ENCODE measurements at regions not wholly inside any gene's neighbourhood (a gene's known extent, or its start where the extent isn't known, plus 50 kb on each side); places are given as distances from the start of the nearest gene placed in this dataset.

DNA sequence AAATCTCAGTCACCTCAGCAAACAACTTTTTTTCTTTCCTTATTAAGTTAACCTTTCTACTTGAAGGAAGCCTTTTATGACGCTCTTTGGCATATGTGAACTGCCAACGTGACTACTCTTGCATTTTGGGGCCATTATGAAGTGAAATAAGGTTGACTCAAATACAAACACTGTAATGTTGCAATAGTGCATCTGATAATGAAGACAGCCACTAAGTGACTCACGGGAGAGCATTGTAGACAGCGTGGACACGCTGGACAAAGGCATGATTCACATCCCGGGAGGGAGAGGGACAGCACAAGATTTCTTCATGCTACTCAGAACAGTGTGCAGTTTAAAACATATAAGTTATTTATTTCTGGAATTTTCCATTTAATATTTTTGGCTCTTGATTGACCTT, 560.8 kb downstream of the ETS1 start:
- H3K27ac ChIP-seq, result peak overlapping the region; percentile 84
- peak; percentile 83 for DNase-seq (ENCODE audit: low read depth, low spot score)

DNA sequence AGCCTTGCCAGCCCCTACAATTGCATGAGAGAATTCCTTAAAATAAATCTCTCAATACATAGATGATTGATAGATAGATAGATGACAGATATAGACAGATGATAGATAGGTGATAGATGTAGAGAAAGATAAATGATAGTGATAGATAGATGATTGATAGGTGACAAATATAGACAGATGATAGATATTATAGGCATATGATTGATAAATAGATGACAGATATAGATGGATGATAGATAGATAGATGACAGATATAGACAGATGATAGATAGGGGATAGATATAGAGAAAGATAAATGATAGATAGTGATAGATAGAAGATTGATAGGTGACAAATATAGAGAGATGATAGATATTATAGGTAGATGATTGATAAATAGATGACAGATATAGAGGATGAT, 564.6 kb downstream of the ETS1 start:
- no peak for DNase-seq (ENCODE audit: low read depth, low spot score)

DNA sequence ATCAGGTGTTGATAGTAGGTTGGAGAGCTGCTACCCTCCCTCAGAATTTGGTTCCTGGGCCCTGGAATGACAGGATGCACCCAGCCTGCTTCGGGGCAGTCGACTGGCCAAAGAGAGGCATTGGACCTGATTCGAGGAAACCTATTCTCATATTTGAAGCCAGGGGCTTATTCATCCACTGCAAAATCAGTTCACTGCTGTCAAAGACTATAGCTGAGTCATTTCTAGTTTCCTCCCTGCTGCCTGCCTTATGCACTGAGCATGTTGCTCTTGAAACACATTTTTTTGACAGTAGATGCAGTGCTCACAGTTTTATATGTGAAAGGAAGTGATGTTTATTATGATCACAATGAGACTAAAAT, 565.4 kb downstream of the ETS1 start:
- no peak for DNase-seq (ENCODE audit: low read depth, low spot score)

More for the DNA sequence above, 564.6 kb downstream of the ETS1 start:
- no peak overlapping the region for H3K27ac ChIP-seq

DNA sequence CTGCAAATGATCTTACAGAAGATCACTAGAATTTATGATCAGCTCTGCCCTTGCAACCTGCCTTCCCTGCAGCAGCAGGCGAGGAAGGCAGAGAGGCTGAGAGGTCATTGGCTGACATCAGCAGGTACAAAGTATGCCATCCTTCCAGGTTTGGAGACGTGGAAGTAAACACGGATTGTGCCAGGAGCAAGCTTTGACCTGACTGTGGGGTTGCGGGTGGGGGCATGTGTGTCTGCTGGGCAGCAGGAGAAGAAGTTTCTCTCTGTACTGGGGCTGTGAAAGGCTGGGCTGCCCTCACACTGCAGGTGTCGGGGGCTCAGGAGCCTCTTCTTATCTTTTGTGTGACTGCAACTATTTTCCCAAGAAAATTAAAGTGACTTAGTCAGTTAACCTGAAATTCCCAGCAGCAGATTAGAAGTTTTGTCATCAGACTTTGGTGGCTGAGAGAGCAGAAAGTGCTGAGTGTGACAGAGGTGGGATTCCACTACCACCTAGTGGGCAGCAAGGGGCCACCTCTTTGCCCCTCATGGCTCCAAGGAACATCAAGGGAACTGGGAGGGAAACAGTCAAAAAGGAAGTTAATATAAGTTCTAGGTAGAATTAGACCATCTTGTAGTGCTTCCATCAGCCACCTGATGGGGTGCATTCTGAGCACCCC, 565.9 kb downstream of the ETS1 start:
- no peak for DNase-seq (ENCODE audit: low read depth, low spot score)
- H3K27ac ChIP-seq, result no peak overlapping the region

More for the DNA sequence above, 565.4 kb downstream of the ETS1 start:
- no peak overlapping the region for H3K27ac ChIP-seq

DNA sequence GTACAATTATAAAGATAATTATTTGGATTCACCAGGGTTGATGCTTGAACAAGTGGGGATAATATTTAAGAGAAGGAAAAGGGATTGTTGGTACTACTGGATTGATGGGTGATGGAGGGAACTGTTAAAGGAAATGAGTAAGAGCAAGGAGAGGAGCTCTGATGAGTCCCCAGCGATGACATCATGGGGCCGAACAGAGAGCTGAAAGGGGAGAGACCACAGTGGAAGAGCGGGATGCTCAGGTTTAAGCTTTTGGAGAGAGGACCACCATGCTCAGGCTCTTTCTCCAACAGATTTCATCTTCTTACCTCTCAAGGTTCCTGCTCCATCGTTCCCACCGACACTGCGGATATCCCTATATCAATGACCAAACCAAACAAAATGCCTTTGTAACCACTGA, 568.7 kb downstream of the ETS1 start:
- DNase-seq (ENCODE audit: low read depth, low spot score), result no peak
- no peak overlapping the region for H3K27ac ChIP-seq

DNA sequence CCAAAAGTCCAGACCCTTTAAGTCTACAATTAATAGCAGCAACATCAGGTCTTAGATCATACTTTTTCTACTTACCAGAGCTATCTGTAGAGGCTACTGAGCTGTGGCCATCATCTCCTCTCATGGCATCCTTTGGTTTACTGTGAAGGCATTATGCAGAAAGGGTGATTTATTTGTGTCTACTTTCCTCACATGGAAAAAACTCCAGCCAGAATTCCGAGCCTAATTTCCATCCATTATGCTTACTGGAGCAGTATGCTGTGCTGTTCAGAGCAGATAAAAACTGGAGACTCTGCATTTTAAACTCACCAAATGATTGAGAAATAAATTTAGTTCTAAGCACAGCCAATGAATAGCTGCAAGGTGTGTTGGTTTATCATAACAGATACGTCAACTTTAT, 581.8 kb downstream of the ETS1 start:
- H3K27ac ChIP-seq, result no peak overlapping the region
- no peak for DNase-seq (ENCODE audit: low read depth, low spot score)

DNA sequence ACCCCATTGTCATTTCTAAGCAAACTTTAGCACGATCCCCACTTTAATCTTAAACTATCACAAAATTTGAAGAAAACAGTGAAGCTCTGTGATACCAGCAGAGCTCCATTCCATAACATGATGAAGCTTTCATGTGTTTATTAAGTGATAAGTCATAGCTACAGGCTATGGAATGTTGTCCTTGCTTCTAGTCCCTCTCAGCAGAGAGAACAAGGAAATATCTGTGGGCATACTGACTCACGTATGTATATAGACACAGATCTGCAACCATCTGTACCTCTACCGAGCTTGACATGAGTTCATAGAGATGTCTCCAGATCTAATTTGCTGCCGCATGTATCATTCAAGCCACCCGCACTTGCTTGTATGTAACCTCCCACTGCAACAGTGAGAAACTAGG, 588.9 kb downstream of the ETS1 start:
- DNase-seq (ENCODE audit: low read depth, low spot score), result peak; percentile 61
- H3K27ac ChIP-seq, result no peak overlapping the region

DNA sequence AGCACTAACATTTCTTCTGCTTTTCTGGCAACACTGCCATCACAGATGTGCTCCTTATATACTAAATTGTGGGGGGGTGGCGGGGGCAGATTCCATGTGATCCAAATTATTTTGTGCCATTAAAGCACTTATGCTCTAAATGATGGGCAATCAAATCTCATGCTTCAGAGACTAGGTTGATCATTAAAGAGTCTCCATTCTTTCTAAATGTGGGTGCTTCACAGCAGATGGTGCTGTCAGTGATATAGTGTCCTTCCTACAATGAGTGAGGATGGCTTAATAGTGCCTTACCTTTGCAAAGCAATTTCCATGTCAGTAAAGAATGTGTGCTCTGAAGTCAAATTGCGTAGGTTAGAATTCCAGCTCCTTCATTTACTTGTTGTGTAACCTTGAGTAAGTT, 589.8 kb downstream of the ETS1 start:
- no peak for DNase-seq (ENCODE audit: low read depth, low spot score)

DNA sequence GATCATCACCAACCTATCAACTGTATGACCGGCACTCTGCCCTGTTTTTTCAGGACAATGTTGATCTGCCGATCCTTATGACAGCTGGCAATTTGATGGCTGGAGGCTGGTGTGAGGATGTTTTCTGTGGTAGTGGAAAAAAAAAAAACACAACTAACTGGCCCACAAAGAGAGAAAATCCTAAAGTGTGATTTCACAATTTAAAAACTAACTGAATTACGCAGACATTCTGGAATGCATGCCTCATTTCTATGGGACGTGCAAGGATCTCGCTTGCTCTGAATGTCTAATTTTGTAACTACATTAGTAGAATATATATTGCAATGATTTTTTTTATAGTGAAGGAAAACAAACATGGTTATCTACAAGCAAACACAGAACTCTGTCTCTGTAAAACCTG, 590.5 kb downstream of the ETS1 start:
- no peak overlapping the region for H3K27ac ChIP-seq
- no peak for DNase-seq (ENCODE audit: low read depth, low spot score)

More for the DNA sequence above, 589.8 kb downstream of the ETS1 start:
- no peak overlapping the region for H3K27ac ChIP-seq

DNA sequence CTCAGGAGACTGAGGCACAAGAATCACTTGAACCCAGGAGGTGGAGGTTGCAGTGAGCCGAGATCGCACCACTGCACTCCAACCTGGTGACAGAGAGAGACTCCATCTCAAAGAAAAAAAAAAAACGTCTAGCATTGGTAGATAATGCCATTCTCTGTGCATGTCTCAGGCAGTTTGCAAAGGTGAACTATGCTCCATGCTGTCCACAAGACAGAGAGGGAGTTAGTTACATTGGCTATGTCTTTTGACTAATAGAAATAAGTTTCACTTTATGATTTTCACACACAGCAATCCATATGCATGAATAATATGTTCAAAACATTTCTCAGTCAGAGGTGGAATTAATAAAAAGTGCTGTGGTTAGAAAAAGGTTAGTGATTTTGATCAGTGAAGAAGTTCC, 591.4 kb downstream of the ETS1 start:
- no peak for DNase-seq (ENCODE audit: low read depth, low spot score)
- H3K27ac ChIP-seq, result no peak overlapping the region

DNA sequence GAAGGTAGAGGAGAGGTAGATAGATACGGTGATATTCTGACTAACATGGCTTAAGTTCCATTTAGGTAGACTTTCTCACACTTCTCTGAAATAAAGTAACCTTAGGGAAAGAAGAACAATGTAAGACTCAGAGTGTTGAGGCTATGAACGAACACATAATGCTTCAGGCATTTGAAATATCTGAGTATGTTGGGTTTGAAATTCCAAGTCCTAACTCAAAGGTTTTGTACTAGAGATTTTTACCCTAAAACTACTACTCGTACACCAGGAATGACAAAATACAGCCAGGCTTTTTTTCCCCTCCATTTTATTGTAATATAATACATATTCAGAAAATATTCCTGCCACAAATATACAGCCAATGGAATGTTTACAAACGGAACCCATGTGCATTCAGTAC, 592.6 kb downstream of the ETS1 start:
- no peak overlapping the region for H3K27ac ChIP-seq
- no peak for DNase-seq (ENCODE audit: low read depth, low spot score)

DNA sequence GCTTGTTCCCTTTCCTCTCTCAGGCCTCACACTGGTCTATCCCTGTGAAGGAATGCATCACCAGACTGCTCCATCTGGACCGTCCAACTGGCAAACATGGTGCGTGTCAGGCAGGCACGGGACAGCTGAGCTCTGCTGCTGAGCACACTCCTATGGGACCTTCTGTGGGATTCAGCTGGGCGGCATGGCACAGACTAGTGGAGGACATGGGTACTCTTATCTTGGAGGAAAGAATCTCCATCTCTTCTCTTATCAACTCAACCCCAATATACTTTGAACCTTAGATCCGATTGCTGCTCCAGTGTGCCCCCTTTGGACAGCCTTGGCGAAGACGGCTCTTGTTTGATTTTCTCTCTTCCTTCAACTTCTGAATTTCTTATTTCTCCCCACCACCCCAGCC, 593.6 kb downstream of the ETS1 start:
- no peak for DNase-seq (ENCODE audit: low read depth, low spot score)

DNA sequence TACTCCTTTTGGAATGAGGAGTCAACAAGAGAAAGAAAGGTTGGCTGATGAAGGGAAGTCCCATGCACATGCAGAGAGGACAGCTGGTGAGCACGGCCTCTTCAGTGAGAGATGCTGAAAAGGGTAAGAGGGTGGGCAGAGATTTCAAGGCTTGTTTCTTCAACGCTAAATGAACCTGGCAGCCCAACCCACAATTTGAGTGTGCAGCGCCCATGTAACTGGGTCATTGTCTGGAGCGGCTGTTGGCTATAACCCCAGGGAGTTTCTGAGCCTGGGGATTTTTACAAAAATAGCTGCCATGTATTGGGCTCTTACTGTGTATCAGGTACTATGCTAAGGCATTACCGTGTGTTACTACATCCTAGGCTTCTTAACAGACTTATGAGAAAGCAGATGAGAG, 594.1 kb downstream of the ETS1 start:
- no peak for DNase-seq (ENCODE audit: low read depth, low spot score)
- H3K27ac ChIP-seq, result no peak overlapping the region

More for the DNA sequence above, 593.6 kb downstream of the ETS1 start:
- H3K27ac ChIP-seq, result no peak overlapping the region

DNA sequence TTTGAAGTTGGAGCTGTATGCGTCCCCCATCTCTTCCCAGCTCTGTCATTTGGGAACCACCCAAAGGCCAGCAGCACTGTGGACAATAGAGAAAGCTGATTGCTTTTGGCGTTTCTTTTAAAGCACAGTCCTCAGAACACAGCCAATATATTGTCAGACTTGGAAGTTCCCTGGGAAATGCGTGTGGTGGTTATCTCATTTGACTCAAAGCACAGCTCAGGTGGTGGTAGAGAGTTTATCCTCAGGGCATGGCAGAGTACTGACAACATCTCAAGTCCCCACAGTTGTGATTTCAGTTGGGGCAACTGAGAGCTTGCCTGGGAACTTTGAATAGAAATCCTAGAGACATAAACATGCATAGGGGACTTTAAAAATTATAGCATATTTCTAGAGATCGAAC, 601.3 kb downstream of the ETS1 start:
- DNase-seq (ENCODE audit: low read depth, low spot score), result no peak
- H3K27ac ChIP-seq, result no peak overlapping the region

DNA sequence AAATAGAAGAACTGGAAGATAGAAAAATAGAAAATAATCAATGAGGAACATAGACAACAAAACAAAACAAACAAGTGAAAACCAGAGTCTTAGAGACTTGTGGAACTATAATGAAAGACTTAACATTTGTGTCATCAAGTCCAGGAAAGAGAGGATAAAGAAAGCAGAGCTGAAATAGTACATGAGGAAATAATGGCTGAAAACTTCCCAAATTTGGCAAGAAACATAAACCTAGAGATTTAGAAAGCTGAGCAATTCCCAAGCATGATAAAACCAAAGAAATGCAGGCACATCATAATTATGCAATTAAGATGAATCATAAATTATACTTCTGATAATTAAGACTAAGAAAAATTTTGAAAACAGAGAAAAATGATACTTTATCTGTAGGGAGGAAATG, 614.5 kb downstream of the ETS1 start:
- DNase-seq (ENCODE audit: low read depth, low spot score), result no peak
- no peak overlapping the region for H3K27ac ChIP-seq

DNA sequence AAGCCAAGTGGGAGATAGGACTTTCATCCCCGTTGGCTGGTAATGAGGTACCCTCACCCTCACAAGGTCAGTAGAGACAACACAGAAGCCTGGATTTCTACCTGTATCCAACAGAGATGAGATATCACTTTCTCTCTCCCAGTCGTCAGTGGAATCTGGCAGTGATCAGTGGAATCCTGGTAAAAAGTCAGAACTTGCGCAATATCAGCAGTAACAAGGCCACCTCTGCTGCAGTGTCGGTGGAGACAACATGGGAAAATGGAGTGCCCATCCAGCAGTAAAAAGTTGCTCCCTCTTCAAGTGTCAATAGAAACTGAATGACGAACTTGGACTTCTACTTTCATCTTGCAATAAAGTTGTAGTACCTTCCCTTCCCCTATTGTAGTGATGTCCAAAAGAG, 615.9 kb downstream of the ETS1 start:
- DNase-seq (ENCODE audit: low read depth, low spot score), result no peak
- no peak overlapping the region for H3K27ac ChIP-seq

DNA sequence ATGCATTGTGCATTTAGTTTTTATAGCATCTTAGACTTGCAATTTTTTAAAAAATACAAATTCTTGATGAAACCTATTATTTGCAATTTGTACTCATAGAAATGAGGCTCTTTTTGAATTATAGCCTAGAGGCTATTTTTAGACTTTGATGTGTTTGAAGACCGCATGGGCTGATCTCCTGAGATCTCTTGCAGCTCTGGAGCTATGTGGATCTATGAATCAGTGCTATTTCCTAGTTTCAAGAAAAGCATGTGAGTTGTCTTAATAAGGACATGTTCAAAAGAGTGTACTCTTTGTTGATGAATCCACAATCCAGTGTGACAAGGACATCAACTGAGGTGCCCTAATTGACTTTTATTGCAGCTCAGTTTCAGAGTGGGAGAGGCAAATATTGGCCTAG, 620.5 kb downstream of the ETS1 start:
- no peak overlapping the region for H3K27ac ChIP-seq
- DNase-seq (ENCODE audit: low read depth, low spot score), result no peak

DNA sequence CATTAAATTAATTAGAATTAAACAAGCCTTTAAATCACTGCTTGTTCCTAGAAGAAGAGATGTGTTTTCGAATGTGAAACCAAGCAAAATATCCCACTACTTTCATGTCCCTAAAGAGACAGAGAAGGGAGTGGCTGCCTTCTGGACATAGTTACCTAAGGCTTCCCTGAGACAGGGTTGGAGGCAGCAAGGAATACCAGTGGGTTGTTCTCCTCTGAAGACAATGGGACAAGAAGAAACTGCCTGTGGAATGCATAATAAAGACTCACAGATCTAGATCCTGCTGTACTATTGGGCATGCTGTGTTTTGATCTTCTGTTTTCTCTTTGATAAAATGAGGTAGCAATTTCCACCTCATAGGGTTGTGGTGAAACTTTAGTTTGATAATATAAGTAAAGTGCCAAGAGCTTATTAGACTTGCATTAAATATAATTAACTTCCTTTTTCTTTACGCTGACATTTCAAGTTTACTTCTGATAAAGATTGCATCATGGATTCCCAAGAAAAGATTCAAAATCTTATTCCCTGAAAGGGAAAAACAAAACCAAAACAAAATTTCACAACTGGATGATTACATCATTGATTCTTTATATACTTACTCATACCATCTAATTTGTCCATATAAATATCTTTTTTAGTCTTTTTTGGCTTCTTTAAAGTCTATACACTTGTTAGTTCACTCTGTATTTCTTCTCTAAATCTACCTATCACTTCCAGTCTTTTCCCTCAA, 621.3 kb downstream of the ETS1 start:
- DNase-seq (ENCODE audit: low read depth, low spot score), result no peak
- H3K27ac ChIP-seq, result no peak overlapping the region

DNA sequence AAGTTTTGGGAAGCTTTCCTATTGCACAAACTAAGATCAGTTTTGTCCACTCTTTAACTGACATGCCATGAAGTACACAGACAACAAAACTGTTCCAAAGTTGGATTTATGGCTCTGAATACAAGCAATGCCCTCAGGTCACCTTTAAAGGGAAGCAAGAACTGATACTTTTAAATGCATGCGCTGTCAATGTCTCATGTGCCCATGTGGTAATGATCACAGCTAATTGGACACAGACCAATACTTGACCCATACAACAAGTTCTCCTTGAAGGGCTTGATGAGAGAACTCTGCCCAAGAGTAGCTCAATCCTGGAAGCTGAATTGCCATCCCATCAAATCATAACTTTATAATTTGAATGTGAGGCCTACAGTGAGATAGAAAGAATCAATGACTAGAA, 624.9 kb downstream of the ETS1 start:
- no peak overlapping the region for H3K27ac ChIP-seq
- DNase-seq (ENCODE audit: low read depth, low spot score), result no peak

DNA sequence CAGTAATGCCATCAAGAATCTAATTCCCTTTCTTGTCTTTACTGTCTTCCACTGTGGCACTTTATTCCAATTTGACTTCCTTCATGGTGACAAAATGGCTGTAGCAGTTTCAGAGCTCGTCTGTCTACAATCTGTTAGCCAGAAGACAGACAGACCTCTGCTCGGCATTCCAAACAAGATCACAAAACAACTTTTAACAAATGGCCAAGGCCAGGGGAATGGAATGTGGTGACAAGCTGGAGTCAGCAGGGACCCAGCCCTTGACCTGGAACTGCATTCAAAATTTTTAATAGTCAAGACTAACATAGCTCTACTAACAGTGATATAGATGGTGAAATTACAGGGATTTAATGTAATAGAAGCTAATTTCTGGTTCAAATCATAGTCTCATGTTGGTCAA, 637.2 kb downstream of the ETS1 start:
- no peak overlapping the region for H3K27ac ChIP-seq
- DNase-seq (ENCODE audit: low read depth, low spot score), result no peak

DNA sequence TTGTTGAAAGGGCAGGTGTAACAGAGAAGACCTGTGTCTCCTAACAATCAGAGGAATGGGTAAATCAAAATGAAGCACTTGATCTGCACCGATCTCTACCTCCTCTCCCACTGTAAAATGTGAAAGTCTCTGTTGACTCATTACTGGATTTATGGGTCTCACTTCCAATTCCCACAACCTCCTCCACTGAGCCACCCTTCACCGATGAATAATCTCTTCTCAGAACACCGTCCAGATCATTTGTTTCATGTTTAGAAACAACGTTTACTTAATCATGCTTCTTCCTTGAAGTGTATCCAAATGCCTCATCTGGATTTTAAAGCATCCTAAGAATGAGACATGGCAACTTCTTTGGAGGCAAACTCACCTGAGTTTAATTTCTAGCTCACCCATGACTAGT, 643.6 kb downstream of the ETS1 start:
- H3K27ac ChIP-seq, result peak overlapping the region; percentile 60
- DNase-seq (ENCODE audit: low read depth, low spot score), result peak; percentile 79

DNA sequence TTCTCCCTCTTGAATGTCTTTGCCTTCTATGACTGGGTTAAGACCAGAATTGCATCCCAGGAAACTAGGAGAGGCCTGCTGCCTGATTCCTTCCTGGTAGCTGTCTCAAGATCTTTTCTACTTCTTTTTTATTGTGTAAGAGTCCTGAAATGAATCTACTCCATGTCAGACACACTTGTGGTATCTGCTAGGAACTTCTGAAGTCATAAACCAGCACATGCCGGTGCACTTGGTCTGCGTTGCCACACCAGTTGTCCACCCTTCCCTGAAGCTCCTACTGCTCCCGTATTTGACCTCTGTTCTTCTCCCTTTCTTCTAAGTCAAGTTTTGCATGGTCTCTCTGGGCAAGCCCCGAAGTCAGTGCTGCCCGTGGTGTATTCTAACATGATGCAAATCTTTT, 644.2 kb downstream of the ETS1 start:
- no peak for DNase-seq (ENCODE audit: low read depth, low spot score)
- H3K27ac ChIP-seq, result peak overlapping the region; percentile 60

Data from epithelial cell of prostate (primary cell).